T-cell (primary cell): ENCODE measurements at regions not wholly inside any gene's neighbourhood (a gene's known extent, or its start where the extent isn't known, plus 50 kb on each side); places are given as distances from the start of the nearest gene placed in this dataset.
"Not testable (repeated sequence)": the region's sequence is repeated elsewhere in the genome, so short reads cannot be mapped to it uniquely, and the experiment has no call there.

Experiments
- ATAC-seq, 4 experiments: fragments of 200-7000 bp in 3 of 4; fragments of 150-1000 bp in 1 of 4; cut with Tn5 transposase; replicated peaks in 1 of 4; 1 replicate in 3 of 4; 2 replicates in 1 of 4; pipeline ENCODE4 v1.10.0; 2021; ENCODE audit warnings: moderate library complexity in 3 of 4, mild to moderate bottlenecking in 2 of 4, moderate number of reproducible peaks in 1 of 4
- CTCF ChIA-PET, 2 donors: fragments of 300-600 bp; sonication (Branson Sonifier 250); formaldehyde crosslinking; loops; one replicate each; lab custom pipeline; 2022; ENCODE audit warnings: antibody characterized with exemption in 2 of 2; lab: Charles Lee
- POLR2A ChIA-PET, 2 donors: fragments of 300-600 bp; sonication (Branson Sonifier 250); formaldehyde crosslinking; loops; one replicate each; lab custom pipeline; 2022; ENCODE audit warnings: antibody characterized with exemption in 2 of 2; lab: Charles Lee
- DNase-seq, 35 experiments: peaks; one replicate each; pipeline versions ENCODE4 v3.0.0 to v3.0.0-alpha.2; 2013 to 2023
- H3K27ac ChIP-seq: one replicate; pipeline ENCODE4 v1.5.1; 2013; ENCODE audit warnings: low read length
- H3K27me3 ChIP-seq, 2 experiments: replicated peaks in 1 of 2; 1 replicate in 1 of 2; 2 replicates in 1 of 2; pipeline versions ENCODE4 v1.6.1 to v1.7.0; 2013; ENCODE audit warnings: low read length in 1 of 2, mixed read lengths in 1 of 2; ENCODE audit not compliant: control insufficient read depth in 2 of 2, insufficient read depth in 2 of 2; ENCODE audit errors: extremely low read depth in 1 of 2
- H3K36me3 ChIP-seq, 2 donors: 1 replicate in 1 of 2; 2 replicates in 1 of 2; pipeline versions ENCODE4 v1.6.1 to v1.7.0; 2013; ENCODE audit warnings: low read length in 1 of 2; ENCODE audit not compliant: control insufficient read depth in 2 of 2, insufficient read depth in 1 of 2; ENCODE audit errors: extremely low read depth in 1 of 2
- H3K4me1 ChIP-seq, 2 experiments: 1 replicate in 1 of 2; 2 replicates in 1 of 2; pipeline versions ENCODE4 v1.6.1 to v1.7.0; 2013; ENCODE audit warnings: low read length in 2 of 2, mixed read lengths in 1 of 2; ENCODE audit not compliant: insufficient read depth in 2 of 2, control insufficient read depth in 1 of 2; ENCODE audit errors: extremely low read depth in 1 of 2
- H3K4me3 ChIP-seq, 2 donors: 1 replicate in 1 of 2; 2 replicates in 1 of 2; pipeline versions ENCODE4 v1.5.1 to v1.7.0; 2013; ENCODE audit warnings: mild to moderate bottlenecking in 2 of 2, low read length in 1 of 2, moderate library complexity in 1 of 2; ENCODE audit not compliant: control insufficient read depth in 1 of 2; ENCODE audit errors: extremely low read depth in 1 of 2
- H3K9me3 ChIP-seq: 2 replicates; pipeline ENCODE4 v1.7.0; 2013
- H3K27ac Mint-ChIP-seq, 2 donors: one replicate each; pipeline ENCODE4 v1.8.0; 2020 to 2021; ENCODE audit warnings: mild to moderate bottlenecking in 2 of 2, mixed read lengths in 2 of 2
- H3K27me3 Mint-ChIP-seq, 2 donors: one replicate each; pipeline ENCODE4 v1.8.0; 2021 to 2022; ENCODE audit warnings: mixed read lengths in 2 of 2
- H3K36me3 Mint-ChIP-seq: one replicate; pipeline ENCODE4 v1.8.0; 2021; ENCODE audit warnings: mixed read lengths
- H3K4me1 Mint-ChIP-seq, 3 donors: one replicate each; pipeline ENCODE4 v1.8.0; 2020 to 2022; ENCODE audit warnings: mixed read lengths in 3 of 3, mild to moderate bottlenecking in 1 of 3
- H3K4me3 Mint-ChIP-seq, 3 donors: one replicate each; pipeline ENCODE4 v1.8.0; 2020 to 2022; ENCODE audit warnings: mild to moderate bottlenecking in 3 of 3, mixed read lengths in 3 of 3, moderate library complexity in 3 of 3
- H3K9me3 Mint-ChIP-seq, 3 donors: one replicate each; pipeline ENCODE4 v1.8.0; 2020 to 2022; ENCODE audit warnings: mixed read lengths in 3 of 3
- WGBS: methylation state at CpG from one replicate; pipeline ENCODE4 v1.1.5; 2013; ENCODE audit warnings: missing lambda C conversion rate; ENCODE audit not compliant: insufficient coverage; 5-methylcytosine and 5-hydroxymethylcytosine counted together

- H3K9me3 ChIP-seq, H3K4me3 Mint-ChIP-seq, H3K27me3 Mint-ChIP-seq, ATAC-seq, H3K4me1 Mint-ChIP-seq, DNase-seq, H3K36me3 ChIP-seq, H3K9me3 Mint-ChIP-seq, POLR2A ChIA-PET, H3K36me3 Mint-ChIP-seq, CTCF ChIA-PET, H3K4me3 ChIP-seq, H3K27ac Mint-ChIP-seq, H3K4me1 ChIP-seq, H3K27ac ChIP-seq: not testable (repeated sequence)
- peaks cover 0 to 19% of the 10 kb centered on the region in 2 experiments for H3K27me3 ChIP-seq
- WGBS = 100% methylated on average over 9 of the region's 15 CpGs
Measured at GRCh38 chr10:131839880-131840787, 60.7 kb upstream of the PPP2R2D start.

GRCh38 chr10:131840788-131841118, 60.1 kb upstream of the PPP2R2D start:
- Mint-ChIP-seq H3K9me3 (no peaks in the 10 kb centered on the region), H3K4me1 (no peaks in the 10 kb centered on the region), H3K27me3 (peaks cover 0 to 3% of the 10 kb centered on the region in 2 donors), H3K36me3 (no peaks in the 10 kb centered on the region), H3K4me3 (no peak overlapping the region), H3K27ac (no peak overlapping the region)
- DNase-seq (no peak), ATAC-seq (no peak)
- Histone ChIP-seq H3K4me1 (no peaks in the 10 kb centered on the region), H3K36me3 (no peaks in the 10 kb centered on the region), H3K27ac (no peak overlapping the region), H3K4me3 (no peak overlapping the region), H3K27me3 (peaks cover 0 to 19% of the 10 kb centered on the region in 2 experiments), H3K9me3 (no peaks in the 10 kb centered on the region)
- CTCF ChIA-PET = no interaction called here
- POLR2A ChIA-PET = no interaction called here
- WGBS = 92% methylated on average over 3 of the region's 3 CpGs

GRCh38 chr10:131841131-131841660, 59.6 kb upstream of the PPP2R2D start:
- H3K36me3 ChIP-seq = no peaks in the 10 kb centered on the region
- Mint-ChIP-seq H3K4me1 (no peaks in the 10 kb centered on the region), H3K27ac (no peak overlapping the region), H3K4me3 (no peak overlapping the region), H3K9me3 (no peaks in the 10 kb centered on the region), H3K27me3 (peaks cover 0 to 6% of the 10 kb centered on the region in 2 donors), H3K36me3 (no peaks in the 10 kb centered on the region)
- H3K9me3 ChIP-seq = no peaks in the 10 kb centered on the region
- WGBS = 43% methylated on average over 14 of the region's 19 CpGs
- peaks cover 0 to 19% of the 10 kb centered on the region in 2 experiments for H3K27me3 ChIP-seq
- DNase-seq (no peak), ATAC-seq (no peak)
- POLR2A ChIA-PET = no interaction called here
- CTCF ChIA-PET = no interaction called here
- no peaks in the 10 kb centered on the region for H3K4me1 ChIP-seq
- no peak overlapping the region for H3K27ac ChIP-seq
- no peak overlapping the region for H3K4me3 ChIP-seq

- DNase-seq = peak in 1 of 35 experiments; percentile 23
- H3K36me3 Mint-ChIP-seq = no peaks in the 10 kb centered on the region
- H3K36me3 ChIP-seq = no peaks in the 10 kb centered on the region
- WGBS = 69% methylated on average over 19 of the region's 19 CpGs
- no peak overlapping the region for H3K4me3 Mint-ChIP-seq
- peaks cover 0 to 19% of the 10 kb centered on the region in 2 experiments for H3K27me3 ChIP-seq
- no peak overlapping the region for H3K4me3 ChIP-seq
- POLR2A ChIA-PET = no interaction called here
- CTCF ChIA-PET = no interaction called here
- no peak overlapping the region for H3K27ac Mint-ChIP-seq
- H3K4me1 Mint-ChIP-seq = no peaks in the 10 kb centered on the region
- H3K9me3 Mint-ChIP-seq = no peaks in the 10 kb centered on the region
- no peaks in the 10 kb centered on the region for H3K4me1 ChIP-seq
- no peaks in the 10 kb centered on the region for H3K9me3 ChIP-seq
- peaks cover 0 to 8% of the 10 kb centered on the region in 2 donors for H3K27me3 Mint-ChIP-seq
- no peak for ATAC-seq
- H3K27ac ChIP-seq = no peak overlapping the region
Measured at GRCh38 chr10:131841661-131842139, 59.1 kb upstream of the PPP2R2D start.

GRCh38 chr10:131842351-131843088, 58.3 kb upstream of the PPP2R2D start:
- 76% methylated on average over 12 of the region's 14 CpGs for WGBS
- H3K36me3 ChIP-seq = no peaks in the 10 kb centered on the region
- Mint-ChIP-seq H3K4me3 (no peak overlapping the region), H3K9me3 (no peaks in the 10 kb centered on the region), H3K4me1 (no peaks in the 10 kb centered on the region), H3K27me3 (peaks cover 0 to 8% of the 10 kb centered on the region in 2 donors), H3K36me3 (no peaks in the 10 kb centered on the region), H3K27ac (no peak overlapping the region)
- no peaks in the 10 kb centered on the region for H3K9me3 ChIP-seq
- ATAC-seq (no peak), DNase-seq (peak in 1 of 35 experiments; percentile 19)
- POLR2A ChIA-PET = no interaction called here
- H3K4me1 ChIP-seq = no peaks in the 10 kb centered on the region
- H3K4me3 ChIP-seq = no peak overlapping the region
- no peak overlapping the region for H3K27ac ChIP-seq
- CTCF ChIA-PET = interaction anchor here in 1 of 2 donors (0.6 kb wide), 1 partner anchor 1774 kb away, joined by 5 read pairs; no protein-coding TSS in a partner anchor
- H3K27me3 ChIP-seq = peaks cover 0 to 19% of the 10 kb centered on the region in 2 experiments

- H3K27ac ChIP-seq = no peak overlapping the region
- Mint-ChIP-seq H3K4me1 (no peaks in the 10 kb centered on the region), H3K27ac (no peak overlapping the region), H3K4me3 (no peak overlapping the region), H3K27me3 (peaks cover 0 to 8% of the 10 kb centered on the region in 2 donors), H3K36me3 (no peaks in the 10 kb centered on the region), H3K9me3 (no peaks in the 10 kb centered on the region)
- H3K4me1 ChIP-seq = no peaks in the 10 kb centered on the region
- H3K9me3 ChIP-seq = no peaks in the 10 kb centered on the region
- POLR2A ChIA-PET = no interaction called here
- H3K4me3 ChIP-seq = no peak overlapping the region
- ATAC-seq (no peak), DNase-seq (peak in 1 of 35 experiments; percentile 23)
- CTCF ChIA-PET = interaction anchor here in 1 of 2 donors (0.6 kb wide), 1 partner anchor 1774 kb away, joined by 5 read pairs; no protein-coding TSS in a partner anchor
- 82% methylated on average over 8 of the region's 8 CpGs for WGBS
- peaks cover 0 to 20% of the 10 kb centered on the region in 2 experiments for H3K27me3 ChIP-seq
- no peaks in the 10 kb centered on the region for H3K36me3 ChIP-seq
Measured at GRCh38 chr10:131843089-131843595, 57.7 kb upstream of the PPP2R2D start.
